Epithelial cell of esophagus (primary cell): ENCODE measurements at regions not wholly inside any gene's neighbourhood (a gene's known extent, or its start where the extent isn't known, plus 50 kb on each side); places are given as distances from the start of the nearest gene placed in this dataset.

ENCODE experiments used
- DNase-seq: peaks from one replicate; pipeline ENCODE4 v3.0.0; 2010; ENCODE audit warnings: low read depth
- H3K4me3 ChIP-seq: 2 replicates; pipeline ENCODE4 v1.5.1; 2011; ENCODE audit warnings: mild to moderate bottlenecking, low read length, control low read depth
- TF ChIP-seq, protein P1 (sequence below): IDR thresholded peaks from 2 replicates; pipeline ENCODE4 v1.5.1; 2011; ENCODE audit warnings: low read depth, mild to moderate bottlenecking, low read length, control low read depth, inconsistent platforms; ENCODE audit not compliant: insufficient read depth; ENCODE audit errors: missing control alignments

DNA sequence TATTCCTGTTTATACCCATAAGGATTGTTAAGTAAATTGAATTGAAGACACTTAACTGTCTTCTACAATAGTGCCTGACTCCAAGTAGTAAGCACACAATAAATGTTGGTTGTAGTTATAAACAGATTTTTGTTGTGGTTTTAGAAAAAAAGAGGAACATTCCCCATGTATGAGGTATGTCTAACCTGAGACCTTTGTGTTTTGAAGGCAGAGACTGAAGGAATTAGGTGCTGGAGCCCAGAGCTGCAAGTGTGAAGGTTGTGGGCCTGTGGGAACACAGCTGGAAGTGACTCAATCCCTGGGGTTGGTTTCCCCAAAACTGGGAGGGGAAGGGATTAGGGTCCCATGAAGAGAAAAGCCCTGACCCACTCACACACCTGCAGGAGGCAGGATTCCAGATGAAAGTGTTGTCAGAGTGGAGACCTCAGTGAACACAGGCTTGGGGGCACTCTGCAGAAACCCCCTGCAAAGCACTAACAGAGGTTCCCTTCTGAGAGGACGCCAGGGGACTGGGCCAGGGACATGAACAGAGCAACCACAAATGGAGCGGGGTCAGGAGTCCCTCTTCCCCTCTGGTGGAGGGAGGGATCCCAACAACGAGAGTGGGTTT, 265.1 kb upstream of the KLF14 start:
- TF ChIP-seq, protein P1, sequence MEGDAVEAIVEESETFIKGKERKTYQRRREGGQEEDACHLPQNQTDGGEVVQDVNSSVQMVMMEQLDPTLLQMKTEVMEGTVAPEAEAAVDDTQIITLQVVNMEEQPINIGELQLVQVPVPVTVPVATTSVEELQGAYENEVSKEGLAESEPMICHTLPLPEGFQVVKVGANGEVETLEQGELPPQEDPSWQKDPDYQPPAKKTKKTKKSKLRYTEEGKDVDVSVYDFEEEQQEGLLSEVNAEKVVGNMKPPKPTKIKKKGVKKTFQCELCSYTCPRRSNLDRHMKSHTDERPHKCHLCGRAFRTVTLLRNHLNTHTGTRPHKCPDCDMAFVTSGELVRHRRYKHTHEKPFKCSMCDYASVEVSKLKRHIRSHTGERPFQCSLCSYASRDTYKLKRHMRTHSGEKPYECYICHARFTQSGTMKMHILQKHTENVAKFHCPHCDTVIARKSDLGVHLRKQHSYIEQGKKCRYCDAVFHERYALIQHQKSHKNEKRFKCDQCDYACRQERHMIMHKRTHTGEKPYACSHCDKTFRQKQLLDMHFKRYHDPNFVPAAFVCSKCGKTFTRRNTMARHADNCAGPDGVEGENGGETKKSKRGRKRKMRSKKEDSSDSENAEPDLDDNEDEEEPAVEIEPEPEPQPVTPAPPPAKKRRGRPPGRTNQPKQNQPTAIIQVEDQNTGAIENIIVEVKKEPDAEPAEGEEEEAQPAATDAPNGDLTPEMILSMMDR = peak; percentile 2
- peak; percentile 88 for DNase-seq
- H3K4me3 ChIP-seq = no peak overlapping the region

DNA sequence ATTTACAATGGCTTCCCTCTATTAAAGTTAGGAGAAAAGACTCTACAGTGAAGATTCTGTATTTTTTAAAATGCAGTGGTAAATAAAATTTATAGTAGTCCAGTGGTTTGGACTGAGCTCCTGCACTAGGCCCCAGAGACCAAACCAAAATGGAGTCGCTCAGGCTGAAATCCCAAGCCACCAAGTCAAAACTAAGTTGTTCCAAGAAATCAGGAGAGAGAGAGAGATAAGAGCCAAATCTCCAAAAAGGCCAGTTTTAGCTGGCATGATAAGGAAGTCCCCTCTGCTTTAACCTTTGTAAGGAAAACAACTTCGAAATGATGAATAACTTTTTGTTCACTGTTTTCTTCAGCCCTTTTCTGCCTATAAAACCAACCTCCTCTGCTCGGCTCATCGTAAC, 265.9 kb upstream of the KLF14 start:
- DNase-seq = no peak
- no peak overlapping the region for H3K4me3 ChIP-seq
- TF ChIP-seq, protein P1 = no peak

DNA sequence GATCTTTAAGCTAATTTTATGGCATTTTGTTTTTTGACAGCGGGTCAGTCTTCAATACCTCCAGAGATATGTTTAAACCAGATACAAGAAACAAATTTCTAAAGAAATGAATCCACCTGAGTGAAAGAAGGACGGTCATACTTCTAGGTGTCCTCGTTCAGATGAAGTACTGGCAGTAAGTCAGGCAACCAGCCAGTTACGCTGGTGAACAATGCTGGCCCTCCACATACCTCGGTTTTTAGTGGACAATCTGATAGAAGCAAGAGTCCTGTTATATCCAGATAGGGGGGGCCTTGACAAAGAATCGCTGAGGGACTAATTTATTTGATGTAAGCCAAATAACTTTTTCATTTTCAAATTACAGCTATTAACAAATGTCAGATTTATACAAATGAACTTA, 266.4 kb upstream of the KLF14 start:
- no peak overlapping the region for H3K4me3 ChIP-seq
- TF ChIP-seq, protein P1 = no peak
- DNase-seq = no peak

DNA sequence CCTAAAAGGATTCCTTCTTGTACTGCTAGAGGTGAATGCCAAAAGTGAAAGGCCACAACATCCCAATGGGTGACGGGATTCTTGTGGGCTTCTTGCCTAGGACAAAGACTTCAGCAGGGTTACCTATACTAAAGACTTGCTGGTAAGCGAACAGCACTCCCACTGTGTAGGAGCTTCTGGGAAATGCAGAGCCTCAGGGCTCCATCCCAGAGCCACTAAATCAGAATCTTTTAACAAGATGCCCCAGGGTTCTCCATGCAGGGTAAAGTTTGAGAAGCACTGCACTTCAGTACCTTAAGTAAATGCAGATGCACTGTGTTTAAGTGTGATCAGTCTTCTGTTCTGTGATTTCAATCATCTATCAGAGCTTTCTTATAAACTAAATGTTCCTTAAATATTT, 266.9 kb upstream of the KLF14 start:
- no peak overlapping the region for H3K4me3 ChIP-seq
- TF ChIP-seq, protein P1 = no peak
- DNase-seq = no peak

DNA sequence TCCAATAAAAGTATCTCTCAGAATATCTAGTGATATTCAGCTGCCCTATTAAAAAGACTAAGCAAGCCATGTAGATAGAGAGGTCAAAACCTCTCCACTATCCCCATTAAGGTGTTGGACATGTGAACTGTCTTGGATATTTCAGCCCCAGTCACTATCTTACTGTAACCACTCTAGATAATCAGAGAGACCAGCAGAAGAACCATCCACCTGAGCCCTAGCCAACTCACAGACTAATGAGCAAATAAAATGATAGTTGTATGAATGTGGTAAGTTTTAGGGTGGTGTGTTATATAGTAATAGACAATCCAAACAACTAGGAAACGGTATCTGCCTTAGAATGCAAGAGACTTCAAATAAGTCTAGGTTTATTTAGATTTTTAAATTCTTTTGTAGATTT, 268.6 kb upstream of the KLF14 start:
- TF ChIP-seq, protein P1 = no peak
- DNase-seq = no peak
- H3K4me3 ChIP-seq = no peak overlapping the region

DNA sequence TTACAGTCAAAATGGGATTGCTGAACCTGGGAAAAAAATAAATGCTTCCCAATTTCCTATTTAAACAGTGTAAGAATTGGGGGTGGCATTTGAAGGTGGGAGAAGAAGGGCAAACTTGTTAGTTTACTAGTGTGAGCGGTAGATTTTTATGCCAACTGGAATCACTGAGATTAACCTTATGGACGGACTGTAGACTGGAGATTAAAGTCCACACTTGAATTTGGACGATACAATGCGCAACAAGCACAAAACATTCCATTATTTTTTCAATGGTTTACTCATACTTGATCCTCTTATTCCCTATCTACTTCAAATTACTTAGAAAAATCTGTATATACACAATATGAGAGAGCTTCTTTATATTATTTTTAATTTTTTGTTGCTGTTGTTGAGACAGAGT, 269.6 kb upstream of the KLF14 start:
- H3K4me3 ChIP-seq = no peak overlapping the region
- DNase-seq = no peak
- TF ChIP-seq, protein P1 = no peak

DNA sequence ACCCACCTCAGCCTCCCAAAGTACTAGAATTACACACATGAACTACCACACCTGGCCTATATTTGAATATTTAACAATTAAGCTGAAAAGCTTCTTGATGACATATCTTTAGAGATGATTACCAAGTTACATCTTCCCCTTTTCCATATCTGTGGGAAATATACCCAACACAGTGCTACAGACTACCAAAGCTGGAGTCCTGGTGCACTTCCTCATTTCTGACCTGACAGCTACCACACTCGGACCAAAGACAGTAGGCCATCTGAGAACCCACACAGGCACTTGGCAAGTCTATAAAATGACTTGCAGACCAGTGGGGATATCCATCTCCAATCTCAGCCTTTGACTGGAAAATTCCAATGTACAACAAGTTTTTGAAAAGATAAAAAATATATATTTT, 270.4 kb upstream of the KLF14 start:
- no peak for DNase-seq
- H3K4me3 ChIP-seq = no peak overlapping the region
- TF ChIP-seq, protein P1 = no peak
